SK-N-SH (cell line): ENCODE measurements at regions not wholly inside any gene's neighbourhood (a gene's known extent, or its start where the extent isn't known, plus 50 kb on each side); places are given as distances from the start of the nearest gene placed in this dataset.

ENCODE experiments used
- CHD2 ChIP-seq: fragments of 150-350 bp; IDR thresholded peaks from 2 replicates; pipeline ENCODE4 v1.6.1; 2018; ENCODE audit warnings: low read length; ENCODE audit not compliant: partially characterized antibody
- CTCF ChIP-seq: fragments of 200-600 bp; sonication (generic); IDR thresholded peaks from 2 replicates; pipeline ENCODE4 v1.6.1; 2017; ENCODE audit warnings: antibody characterized with exemption, mild to moderate bottlenecking, moderate library complexity
- EP300 ChIP-seq, 2 experiments: IDR thresholded peaks; 2 replicates each; pipeline versions ENCODE4 v1.4.0 to v1.6.1; 2012; ENCODE audit warnings: borderline replicate concordance in 1 of 2, low read depth in 1 of 2, low read length in 1 of 2
- NFIC ChIP-seq: IDR thresholded peaks from 2 replicates; pipeline ENCODE4 v1.4.0; 2012; ENCODE audit warnings: borderline replicate concordance
- PBX3 ChIP-seq: IDR thresholded peaks from 2 replicates; pipeline ENCODE4; 2012
- TAF1 ChIP-seq: IDR thresholded peaks from 2 replicates; pipeline ENCODE4 v1.6.1; 2012; ENCODE audit warnings: low read depth, mild to moderate bottlenecking, low read length, moderate library complexity, borderline replicate concordance
- TCF12 ChIP-seq: IDR thresholded peaks from 2 replicates; pipeline ENCODE4 v1.4.0; 2012
- YY1 ChIP-seq: IDR thresholded peaks from 2 replicates; pipeline ENCODE4 v1.4.0; 2012; ENCODE audit warnings: low read depth, mild to moderate bottlenecking
- TF ChIP-seq, protein P1 (sequence below): fragments of 150-350 bp; IDR thresholded peaks from 2 replicates; pipeline ENCODE4 v1.6.1; 2016; ENCODE audit warnings: mild to moderate bottlenecking, low read depth, low read length

DNA sequence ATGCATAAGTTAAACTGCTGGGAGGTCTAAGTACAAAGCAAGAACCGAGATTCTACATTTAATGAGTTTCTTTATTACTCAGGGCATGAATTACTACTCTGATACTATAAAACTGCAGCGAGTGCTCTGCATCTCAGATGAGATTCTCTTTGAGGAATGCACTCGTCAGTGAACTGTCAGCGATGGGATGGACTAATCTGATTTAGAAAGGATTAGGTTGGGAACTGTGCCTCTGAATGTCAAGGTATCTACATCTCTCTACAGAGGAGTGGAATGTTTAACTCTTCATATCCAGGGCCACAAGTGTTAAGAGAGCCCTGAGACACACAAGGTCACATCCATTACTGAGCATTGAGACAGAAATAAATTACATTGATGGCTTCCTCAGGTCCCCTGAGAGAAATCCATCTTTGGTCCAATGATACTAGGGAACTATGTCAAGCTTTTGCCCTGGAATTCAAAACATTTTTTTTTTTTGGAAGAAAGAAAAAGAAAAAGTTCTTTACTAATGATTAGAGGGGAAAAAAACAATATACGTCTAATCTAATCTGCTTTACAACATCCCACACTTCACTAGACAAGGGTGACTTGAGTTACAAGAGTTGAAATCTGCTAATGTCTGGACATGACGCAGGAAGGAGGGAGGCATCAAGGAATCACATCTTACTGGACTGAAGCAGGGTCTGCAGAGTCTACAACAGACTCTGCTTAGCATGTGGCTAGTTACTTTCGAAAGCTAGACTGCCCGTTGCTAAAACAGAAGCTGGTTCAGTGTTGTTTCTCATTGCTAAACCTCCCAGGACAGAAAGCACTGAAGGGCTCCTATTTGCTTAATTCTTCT lies 270.0 kb upstream of the TLE4 start:
- 0 out of 2 replicates have a peak, but pooled peaks have one; percentile 10 for TF ChIP-seq PBX3
- no peak for TF ChIP-seq TCF12
- no peak for TF ChIP-seq CTCF
- TF ChIP-seq, protein P1, sequence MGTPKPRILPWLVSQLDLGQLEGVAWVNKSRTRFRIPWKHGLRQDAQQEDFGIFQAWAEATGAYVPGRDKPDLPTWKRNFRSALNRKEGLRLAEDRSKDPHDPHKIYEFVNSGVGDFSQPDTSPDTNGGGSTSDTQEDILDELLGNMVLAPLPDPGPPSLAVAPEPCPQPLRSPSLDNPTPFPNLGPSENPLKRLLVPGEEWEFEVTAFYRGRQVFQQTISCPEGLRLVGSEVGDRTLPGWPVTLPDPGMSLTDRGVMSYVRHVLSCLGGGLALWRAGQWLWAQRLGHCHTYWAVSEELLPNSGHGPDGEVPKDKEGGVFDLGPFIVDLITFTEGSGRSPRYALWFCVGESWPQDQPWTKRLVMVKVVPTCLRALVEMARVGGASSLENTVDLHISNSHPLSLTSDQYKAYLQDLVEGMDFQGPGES = no peak
- TF ChIP-seq NFIC = no peak
- no peak for TF ChIP-seq YY1
- no peak for TF ChIP-seq TAF1
- no peak for TF ChIP-seq EP300 (IDR thresholded peaks at IDR 0.05; ENCODE audit: borderline replicate concordance in 1 of 2, low read depth in 1 of 2, low read length in 1 of 2)
- TF ChIP-seq CHD2 = no peak
